Gastroesophageal sphincter (tissue), 3 donors: ENCODE measurements at regions not wholly inside any gene's neighbourhood (a gene's known extent, or its start where the extent isn't known, plus 50 kb on each side); places are given as distances from the start of the nearest gene placed in this dataset.

Experiments
- CTCF ChIP-seq, 4 experiments: fragments of 200-600 bp in 2 of 4; fragments of 450-650 bp in 2 of 4; sonication (generic) in 1 of 4; IDR thresholded peaks; one replicate each; pipeline ENCODE4 v1.5.1; 2017 to 2019; ENCODE audit warnings: antibody characterized with exemption in 4 of 4, mild to moderate bottlenecking in 2 of 4, moderate library complexity in 2 of 4
- EP300 ChIP-seq: sonication (generic); formaldehyde crosslinking; IDR thresholded peaks from one replicate; pipeline ENCODE4 v1.6.1; 2017; ENCODE audit warnings: antibody characterized with exemption, mild to moderate bottlenecking
- POLR2A ChIP-seq, 2 donors: fragments of 450-650 bp; IDR thresholded peaks; one replicate each; pipeline ENCODE4 v1.6.1; 2017; ENCODE audit warnings: antibody characterized with exemption in 2 of 2, mild to moderate bottlenecking in 2 of 2, moderate library complexity in 1 of 2

DNA sequence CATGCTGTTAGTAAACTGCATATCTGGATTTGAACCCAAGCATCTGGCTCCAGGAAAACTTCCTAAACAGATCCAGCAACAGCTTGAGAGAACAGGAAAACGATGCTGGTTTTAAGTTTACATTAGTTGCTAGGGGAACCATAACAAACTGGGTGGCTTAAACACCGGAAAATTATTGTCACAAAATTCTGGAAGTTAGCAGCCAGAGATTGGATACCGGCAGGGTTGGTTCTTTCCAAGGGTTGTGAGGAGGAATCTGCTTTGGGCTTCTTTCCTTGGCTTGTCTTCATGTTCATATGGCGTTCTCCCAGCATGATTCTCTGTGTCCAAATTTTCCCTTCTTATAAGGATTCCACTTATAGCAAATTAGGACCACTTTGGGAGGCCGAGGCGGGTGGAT, 276.9 kb upstream of the TOM1L1 start:
- TF ChIP-seq CTCF (IDR thresholded peaks at IDR 0.05) = no peak
- no peak for TF ChIP-seq POLR2A (IDR thresholded peaks at IDR 0.05)
- no peak for TF ChIP-seq EP300
